Bronchial epithelial cell (primary cell): ENCODE measurements at regions not wholly inside any gene's neighbourhood (a gene's known extent, or its start where the extent isn't known, plus 50 kb on each side); places are given as distances from the start of the nearest gene placed in this dataset.

ENCODE experiments used
- DNase-seq: peaks from one replicate; pipeline ENCODE4 v3.0.0-alpha.2; 2010; ENCODE audit warnings: low read depth
- FAIRE-seq: peaks from 2 replicates; lab custom pipeline; 2011; peaks lifted over from hg19 to GRCh38; lab: Jason Lieb, UNC
- H3K27me3 ChIP-seq: 2 replicates; pipeline ENCODE4 v1.5.1; 2011; ENCODE audit warnings: low read length; ENCODE audit not compliant: control insufficient read depth, insufficient read depth
- H3K36me3 ChIP-seq: 2 replicates; pipeline ENCODE4 v1.5.1; 2011; ENCODE audit warnings: low read length; ENCODE audit not compliant: control insufficient read depth, insufficient read depth
- H3K4me3 ChIP-seq: 2 replicates; pipeline ENCODE4 v1.5.1; 2011; ENCODE audit warnings: mild to moderate bottlenecking, low read depth, low read length, control low read depth
- CTCF ChIP-seq: IDR thresholded peaks from 2 replicates; pipeline ENCODE4 v1.5.1; 2011; ENCODE audit warnings: mild to moderate bottlenecking, moderate library complexity, low read length, control low read depth, inconsistent platforms; ENCODE audit not compliant: insufficient read depth, severe bottlenecking

- TF ChIP-seq CTCF = no peak
- no peaks in the 10 kb centered on the region for H3K27me3 ChIP-seq
- FAIRE-seq (no peak), DNase-seq (peak; percentile 86)
- no peak overlapping the region for H3K4me3 ChIP-seq
- no peaks in the 10 kb centered on the region for H3K36me3 ChIP-seq
These were observed 144.6 kb upstream of the EPHA4 start for GRCh38 chr2:221716426-221717303.

GRCh38 chr2:221715523-221716247 is 143.6 kb upstream of the EPHA4 start:
- H3K27me3 ChIP-seq = no peaks in the 10 kb centered on the region
- FAIRE-seq (no peak), DNase-seq (no peak)
- no peak overlapping the region for H3K4me3 ChIP-seq
- TF ChIP-seq CTCF = no peak
- no peaks in the 10 kb centered on the region for H3K36me3 ChIP-seq

- TF ChIP-seq CTCF = no peak
- FAIRE-seq = no peak
- Histone ChIP-seq H3K27me3 (no peaks in the 10 kb centered on the region), H3K36me3 (no peaks in the 10 kb centered on the region), H3K4me3 (no peak overlapping the region)
- DNase-seq = no peak
These were observed 138.6 kb upstream of the EPHA4 start for GRCh38 chr2:221710744-221711143.

- no peak for TF ChIP-seq CTCF
- H3K27me3 ChIP-seq = no peaks in the 10 kb centered on the region
- DNase-seq (no peak), FAIRE-seq (no peak)
- H3K36me3 ChIP-seq = no peaks in the 10 kb centered on the region
- H3K4me3 ChIP-seq = no peak overlapping the region
These were observed 136.8 kb upstream of the EPHA4 start for GRCh38 chr2:221708902-221709301.

GRCh38 chr2:221705185-221705877 is 133.2 kb upstream of the EPHA4 start:
- Histone ChIP-seq H3K36me3 (no peaks in the 10 kb centered on the region), H3K4me3 (no peak overlapping the region), H3K27me3 (no peaks in the 10 kb centered on the region)
- no peak for TF ChIP-seq CTCF
- DNase-seq = no peak
- peak; percentile 79 for FAIRE-seq
